ENCODE measurements at regions not wholly inside any gene's neighbourhood (a gene's known extent, or its start where the extent isn't known, plus 50 kb on each side); places are given as distances from the start of the nearest gene placed in this dataset.
A peak's percentile ranks its signal among the peaks of the same experiment; 100 is the strongest.
"Not testable (repeated sequence)": the region's sequence is repeated elsewhere in the genome, so short reads cannot be mapped to it uniquely, and the experiment has no call there.

DNA sequence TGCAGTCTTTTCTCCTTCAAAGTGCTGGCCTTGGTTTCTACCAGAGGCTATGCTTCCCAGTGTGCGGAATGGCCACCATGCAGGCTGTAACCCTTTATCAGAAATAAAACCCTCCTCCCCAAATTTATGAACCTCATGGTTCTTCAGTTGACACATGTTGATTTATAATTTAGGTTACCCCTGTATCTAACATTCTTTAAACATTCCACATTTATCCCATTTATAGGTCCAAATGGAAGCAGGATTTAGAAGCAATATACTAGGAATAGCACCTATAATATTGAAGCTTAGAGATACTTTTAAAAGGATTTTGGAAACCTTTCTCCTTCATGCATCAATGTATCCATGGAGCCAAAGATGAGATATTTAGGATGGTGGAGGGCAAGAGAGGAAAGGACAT is 438.8 kb upstream of the C16orf82 start:
- Mint-ChIP-seq H3K27ac (no peak overlapping the region), H3K27me3 (peaks cover 11 to 12% of the 10 kb centered on the region in 2 donors), H3K36me3 (peaks cover 0 to 3% of the 10 kb centered on the region in 2 donors), H3K4me1 (no peaks in the 10 kb centered on the region), H3K9me3 (peaks cover 21 to 24% of the 10 kb centered on the region in 2 donors), H3K4me3 (no peak overlapping the region)
- no peak for DNase-seq
- no peak for ATAC-seq (replicated peaks)

DNA sequence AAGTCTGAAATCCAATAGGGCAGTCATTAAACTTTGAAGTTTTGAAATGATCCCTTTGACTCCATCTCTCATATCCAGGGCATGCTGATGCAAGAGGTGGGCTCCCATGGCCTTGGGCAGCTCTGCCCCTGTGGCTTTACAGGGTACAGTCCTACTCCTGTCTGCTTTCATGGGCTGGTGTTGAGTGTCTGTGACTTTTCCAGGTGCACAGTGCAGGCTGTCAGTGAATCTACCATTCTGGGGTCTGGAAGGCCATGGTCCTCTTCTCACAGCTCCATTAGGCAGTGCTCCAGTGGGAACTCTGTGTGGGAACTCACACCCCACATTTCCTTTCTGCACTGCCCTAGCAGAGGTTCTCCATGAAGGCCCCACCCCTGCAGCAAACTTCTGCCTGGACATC is 435.4 kb upstream of the C16orf82 start:
- not testable (repeated sequence) for H3K4me1 Mint-ChIP-seq; H3K4me3 Mint-ChIP-seq; H3K27ac Mint-ChIP-seq; DNase-seq; H3K36me3 Mint-ChIP-seq; ATAC-seq (replicated peaks); H3K27me3 Mint-ChIP-seq
- peaks cover 24 to 31% of the 10 kb centered on the region in 2 donors for H3K9me3 Mint-ChIP-seq

DNA sequence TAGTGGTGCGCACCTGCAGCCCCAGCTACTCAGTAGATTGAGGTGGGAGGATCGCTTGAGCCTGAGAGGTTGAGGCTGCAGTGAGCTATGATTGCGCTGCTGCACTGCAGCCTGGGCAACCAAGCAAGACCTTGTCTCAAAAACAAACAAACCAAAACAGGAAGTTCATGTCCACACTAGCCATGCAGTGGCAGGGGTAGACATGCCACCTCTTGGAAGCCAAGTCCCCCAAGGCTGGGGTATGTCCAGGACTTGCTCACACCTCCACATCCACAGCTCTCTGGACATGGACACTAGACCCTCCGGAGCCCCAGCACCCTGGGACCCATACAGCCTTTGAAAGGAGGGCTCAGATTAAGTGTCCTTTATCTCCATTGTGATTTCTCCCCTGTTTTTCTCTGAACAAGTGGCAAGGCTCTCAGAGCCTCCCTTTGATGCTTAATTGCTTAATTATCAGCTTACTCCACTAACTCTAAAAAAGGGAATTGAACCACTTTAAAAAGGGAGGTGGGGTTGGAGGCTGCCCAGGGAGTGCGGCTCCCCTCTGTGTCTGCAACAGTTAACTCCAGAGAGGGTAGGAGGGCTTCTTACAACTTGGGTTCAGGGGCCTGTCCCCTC is 424.6 kb upstream of the C16orf82 start:
- Mint-ChIP-seq H3K4me1 (no peaks in the 10 kb centered on the region), H3K9me3 (no peaks in the 10 kb centered on the region), H3K27me3 (peaks cover 12 to 13% of the 10 kb centered on the region in 2 donors), H3K27ac (no peak overlapping the region), H3K4me3 (no peak overlapping the region), H3K36me3 (no peaks in the 10 kb centered on the region)
- DNase-seq (no peak), ATAC-seq (replicated peaks) (no peak)

DNA sequence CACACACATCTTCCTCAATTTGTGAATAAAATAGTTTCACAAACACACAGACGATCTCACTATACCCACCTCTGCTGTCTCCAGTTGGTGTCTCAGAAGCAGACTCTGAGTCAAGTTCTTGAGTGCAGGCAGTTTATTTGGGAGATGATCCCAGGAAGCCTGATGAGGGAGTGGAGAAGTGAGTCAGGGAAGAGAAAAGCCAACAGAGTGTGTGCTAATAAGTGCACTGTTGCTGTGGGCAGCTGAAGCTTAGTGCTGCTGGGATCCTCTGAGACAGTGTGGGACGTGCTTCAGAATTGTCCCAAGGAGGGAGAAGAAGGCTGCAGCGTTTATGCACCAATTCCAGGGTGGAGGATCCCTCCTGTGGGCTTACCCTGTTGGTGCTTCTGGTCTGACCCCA is 423.2 kb upstream of the C16orf82 start:
- H3K9me3 Mint-ChIP-seq: no peaks in the 10 kb centered on the region
- DNase-seq (no peak), ATAC-seq (replicated peaks) (no peak)
- H3K27ac Mint-ChIP-seq: no peak overlapping the region
- H3K27me3 Mint-ChIP-seq: peaks cover 12 to 13% of the 10 kb centered on the region in 2 donors
- no peaks in the 10 kb centered on the region for H3K36me3 Mint-ChIP-seq
- no peak overlapping the region for H3K4me3 Mint-ChIP-seq
- no peaks in the 10 kb centered on the region for H3K4me1 Mint-ChIP-seq

DNA sequence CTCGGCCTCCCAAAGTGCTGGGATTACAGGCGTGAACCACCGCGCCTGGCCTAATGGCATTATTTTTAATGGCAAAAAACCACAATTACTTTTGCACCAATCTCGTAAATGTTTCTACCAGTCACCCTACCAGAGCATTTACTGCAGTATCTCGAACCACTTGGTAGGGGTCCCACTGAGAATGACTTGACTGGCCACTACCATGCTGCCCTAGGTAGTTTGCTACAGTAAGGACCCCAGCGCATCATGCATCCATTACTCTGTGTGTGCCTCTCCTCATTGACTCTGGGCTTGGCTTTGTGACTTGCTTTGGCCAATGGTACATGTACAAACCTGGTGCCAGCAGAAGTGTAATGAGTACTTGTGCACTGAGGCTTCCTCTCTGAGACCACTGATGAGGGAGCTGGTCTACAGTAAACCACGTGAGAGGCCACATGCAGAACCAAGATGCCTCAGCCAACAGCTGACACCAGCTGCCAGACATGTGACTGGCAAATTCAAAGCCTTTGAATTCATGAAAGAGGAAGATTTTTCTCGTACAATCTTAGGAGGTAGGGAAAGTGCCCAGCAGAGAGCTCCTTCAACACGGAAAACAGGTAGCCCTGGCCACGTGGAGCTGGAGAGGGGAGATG is 421.7 kb upstream of the C16orf82 start:
- Mint-ChIP-seq H3K36me3 (no peaks in the 10 kb centered on the region), H3K9me3 (no peaks in the 10 kb centered on the region), H3K4me1 (no peaks in the 10 kb centered on the region), H3K4me3 (no peak overlapping the region), H3K27me3 (peaks cover 12 to 13% of the 10 kb centered on the region in 2 donors), H3K27ac (no peak overlapping the region)
- ATAC-seq (replicated peaks): no peak
- no peak for DNase-seq

DNA sequence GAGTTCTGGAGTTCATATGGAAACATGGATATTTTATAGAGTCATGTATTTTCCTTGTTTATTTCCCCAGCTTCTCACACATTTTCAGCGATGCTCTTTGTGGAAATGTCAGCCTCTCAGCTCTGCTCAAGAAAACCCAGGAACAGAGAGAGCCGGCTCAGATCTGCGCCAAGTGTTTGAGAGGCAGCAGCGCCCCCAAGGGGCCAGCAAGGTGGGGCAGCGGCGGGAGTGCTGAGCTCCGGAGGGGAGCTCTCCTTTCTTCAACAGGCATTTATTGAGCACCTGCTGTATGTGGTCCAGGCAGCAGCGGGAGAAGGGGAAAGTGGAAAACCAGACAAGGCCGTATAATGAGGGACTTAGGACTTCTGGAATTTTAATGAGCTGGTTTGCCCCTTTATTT is 421.1 kb upstream of the C16orf82 start:
- Mint-ChIP-seq H3K4me3 (no peak overlapping the region), H3K27me3 (peaks cover 9 to 13% of the 10 kb centered on the region in 2 donors), H3K9me3 (no peaks in the 10 kb centered on the region), H3K27ac (no peak overlapping the region), H3K36me3 (no peaks in the 10 kb centered on the region), H3K4me1 (no peaks in the 10 kb centered on the region)
- DNase-seq: no peak
- ATAC-seq (replicated peaks): peak; percentile 29 to 38

DNA sequence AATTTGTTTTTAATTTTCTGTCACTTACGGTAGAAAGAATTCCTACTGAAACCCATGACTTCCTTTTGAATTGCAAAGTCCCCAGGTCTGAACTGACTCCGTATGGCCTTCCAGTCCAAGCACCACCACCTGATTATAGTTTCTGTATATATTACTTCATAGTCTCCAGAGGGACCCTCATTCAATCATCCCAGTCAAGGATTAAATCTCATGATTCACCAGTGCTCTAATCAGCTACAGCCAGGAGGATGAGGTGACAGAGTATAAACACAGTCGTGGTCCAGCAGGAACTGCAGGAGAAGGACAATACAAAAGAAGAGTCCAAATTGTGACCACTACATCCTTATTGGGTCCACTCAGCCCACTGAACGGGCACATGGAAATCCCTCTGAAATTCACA is 418.9 kb upstream of the C16orf82 start:
- Mint-ChIP-seq H3K4me1 (peaks cover 0 to 5% of the 10 kb centered on the region in 2 donors), H3K4me3 (no peak overlapping the region), H3K27ac (no peak overlapping the region), H3K36me3 (no peaks in the 10 kb centered on the region), H3K27me3 (peaks cover 6 to 12% of the 10 kb centered on the region in 2 donors), H3K9me3 (no peaks in the 10 kb centered on the region)
- ATAC-seq (replicated peaks) (no peak), DNase-seq (no peak)

DNA sequence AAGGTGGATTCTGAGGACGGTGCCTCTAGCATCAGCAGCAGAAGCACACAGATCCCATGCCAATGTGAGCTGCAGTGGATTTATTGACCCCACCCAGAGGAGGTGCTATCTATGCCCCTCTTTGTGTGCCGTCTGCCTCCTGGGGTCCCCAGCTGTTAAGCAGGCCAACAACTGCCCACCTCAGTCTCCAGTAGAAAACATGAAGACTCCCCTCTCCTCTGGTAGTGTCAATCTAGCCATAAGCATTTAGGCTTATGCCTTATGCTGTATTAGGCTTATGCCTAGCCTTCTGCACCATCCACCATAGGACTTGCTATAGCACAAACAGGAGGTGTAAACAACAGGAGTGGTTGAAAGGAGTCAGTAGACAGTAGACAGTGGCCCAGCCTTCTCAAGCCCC is 417.9 kb upstream of the C16orf82 start:
- Mint-ChIP-seq H3K36me3 (no peaks in the 10 kb centered on the region), H3K4me3 (no peak overlapping the region), H3K9me3 (no peaks in the 10 kb centered on the region), H3K4me1 (peaks cover 0 to 5% of the 10 kb centered on the region in 2 donors), H3K27me3 (peaks cover 6 to 9% of the 10 kb centered on the region in 2 donors), H3K27ac (no peak overlapping the region)
- ATAC-seq (replicated peaks) (no peak), DNase-seq (no peak)

DNA sequence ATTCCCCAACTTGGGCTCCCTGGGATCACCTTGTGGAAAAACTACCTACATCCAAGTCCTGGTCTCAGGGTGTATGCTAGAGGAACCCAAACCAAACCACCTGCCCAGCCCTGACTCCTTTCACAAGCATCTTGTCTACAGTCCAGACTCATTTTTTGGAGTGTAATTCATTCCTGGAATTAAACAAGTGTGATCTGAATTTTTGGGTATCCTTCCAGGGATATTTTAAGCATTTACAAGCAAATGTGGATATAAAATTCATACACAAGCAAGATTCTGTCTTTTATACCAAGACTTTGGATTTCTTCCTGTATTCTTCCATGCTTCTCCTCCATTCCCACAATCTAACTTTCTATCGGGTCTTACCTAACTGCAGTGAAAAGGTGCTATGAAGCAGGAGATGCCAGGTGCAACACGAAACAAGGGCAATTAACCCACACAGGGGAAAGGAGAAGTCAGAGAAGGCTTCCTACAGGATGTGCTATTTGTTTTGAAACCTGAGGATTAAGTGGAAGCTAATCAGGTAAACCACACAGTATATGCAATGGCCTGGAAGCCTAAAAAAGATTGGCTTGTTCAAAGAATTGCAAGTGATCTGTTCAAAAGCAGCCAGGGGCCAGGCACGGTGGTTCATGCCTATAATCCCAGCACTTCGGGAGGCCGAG is 417.2 kb upstream of the C16orf82 start:
- ATAC-seq (replicated peaks) (no peak), DNase-seq (no peak)
- Mint-ChIP-seq H3K36me3 (no peaks in the 10 kb centered on the region), H3K27me3 (peaks cover 6 to 9% of the 10 kb centered on the region in 2 donors), H3K9me3 (no peaks in the 10 kb centered on the region), H3K4me1 (peaks cover 0 to 5% of the 10 kb centered on the region in 2 donors), H3K4me3 (no peak overlapping the region), H3K27ac (no peak overlapping the region)

DNA sequence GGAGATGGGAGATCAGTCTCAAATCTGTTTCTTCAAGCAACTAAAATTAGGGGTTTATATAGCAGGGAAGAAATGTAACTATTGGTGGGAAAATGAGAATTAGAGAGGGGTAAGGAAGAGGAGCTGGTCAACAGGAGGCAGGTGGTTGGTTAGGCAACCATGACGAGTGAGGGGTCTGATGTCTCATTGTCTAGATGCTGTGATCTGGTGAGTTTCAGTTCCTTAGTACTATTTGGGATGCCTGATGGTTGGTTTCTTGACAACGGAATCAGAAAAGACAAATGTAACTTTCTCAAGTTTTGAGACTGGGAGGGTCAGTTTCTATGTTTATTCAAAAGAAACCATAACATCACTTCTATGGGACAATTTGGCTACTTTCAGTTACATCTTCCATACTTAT is 415.3 kb upstream of the C16orf82 start:
- no peak overlapping the region for H3K4me3 Mint-ChIP-seq
- ATAC-seq (replicated peaks) (peak; percentile 31 to 52), DNase-seq (no peak)
- H3K9me3 Mint-ChIP-seq: peaks cover 0 to 2% of the 10 kb centered on the region in 2 donors
- H3K36me3 Mint-ChIP-seq: no peaks in the 10 kb centered on the region
- peaks cover 3 to 9% of the 10 kb centered on the region in 2 donors for H3K27me3 Mint-ChIP-seq
- H3K27ac Mint-ChIP-seq: no peak overlapping the region
- peaks cover 0 to 5% of the 10 kb centered on the region in 2 donors for H3K4me1 Mint-ChIP-seq

DNA sequence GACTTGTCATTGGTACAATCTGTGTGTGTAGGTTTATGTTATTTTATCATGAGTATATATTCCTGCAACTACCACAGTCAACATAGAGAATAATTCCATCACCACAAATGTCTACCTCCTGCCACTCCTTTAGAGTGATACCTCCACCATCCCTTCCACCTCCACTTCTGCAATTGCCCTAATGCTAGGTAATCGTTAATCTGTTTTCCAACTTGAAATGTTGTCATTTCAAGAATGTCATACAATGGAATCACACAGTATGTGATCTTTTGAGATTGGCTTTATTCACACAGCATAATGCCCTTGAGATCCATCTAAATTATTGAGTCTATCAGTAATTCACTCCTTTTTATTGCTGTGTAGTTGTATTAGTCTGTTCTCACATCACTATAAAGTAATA is 414.8 kb upstream of the C16orf82 start:
- H3K9me3 Mint-ChIP-seq: peaks cover 0 to 4% of the 10 kb centered on the region in 2 donors
- no peak for DNase-seq
- H3K27ac Mint-ChIP-seq: no peak overlapping the region
- H3K27me3 Mint-ChIP-seq: peaks cover 3 to 9% of the 10 kb centered on the region in 2 donors
- no peak overlapping the region for H3K4me3 Mint-ChIP-seq
- peaks cover 0 to 5% of the 10 kb centered on the region in 2 donors for H3K4me1 Mint-ChIP-seq
- ATAC-seq (replicated peaks): no peak
- H3K36me3 Mint-ChIP-seq: no peaks in the 10 kb centered on the region

DNA sequence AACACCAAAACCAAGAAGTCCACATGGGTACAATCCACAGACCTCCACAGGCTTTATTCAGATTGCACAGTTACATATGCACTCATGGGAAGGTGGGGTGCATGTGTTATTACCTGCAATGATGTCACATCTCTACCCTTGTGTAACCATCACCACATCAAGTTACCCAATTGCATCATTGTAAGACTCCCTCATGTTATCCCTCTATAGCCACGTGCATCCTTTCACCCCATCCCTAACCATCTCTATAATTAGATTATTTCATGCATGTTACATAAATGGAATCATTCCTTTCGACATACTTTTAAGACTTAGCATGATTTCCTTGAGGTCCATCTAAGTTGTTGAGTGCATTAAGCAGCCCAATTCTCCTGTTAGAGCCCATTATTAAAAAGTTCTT is 408.2 kb upstream of the C16orf82 start:
- Mint-ChIP-seq H3K9me3 (peaks cover 0 to 4% of the 10 kb centered on the region in 2 donors), H3K27ac (no peak overlapping the region), H3K4me1 (no peaks in the 10 kb centered on the region), H3K4me3 (no peak overlapping the region), H3K36me3 (no peaks in the 10 kb centered on the region), H3K27me3 (peaks cover 17 to 26% of the 10 kb centered on the region in 2 donors)
- ATAC-seq (replicated peaks): no peak
- DNase-seq: no peak

DNA sequence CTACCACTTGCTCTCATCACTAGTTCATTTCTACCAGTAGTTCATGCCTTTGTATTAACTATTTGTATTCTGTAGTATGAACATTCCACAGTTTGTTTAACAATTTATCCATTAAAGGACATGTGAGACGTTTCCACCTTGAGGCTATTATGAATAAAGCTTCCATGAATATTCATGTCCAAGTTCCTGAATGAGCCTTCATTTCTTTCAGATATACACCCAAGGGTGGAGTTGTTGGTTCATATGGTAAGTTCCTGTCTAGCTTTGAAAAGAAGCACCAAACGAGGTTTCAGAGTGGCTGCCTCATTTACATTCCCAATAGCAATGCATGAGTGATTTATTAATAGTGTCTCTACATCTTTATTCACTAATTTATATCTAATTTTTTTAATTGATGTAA is 407.8 kb upstream of the C16orf82 start:
- no peaks in the 10 kb centered on the region for H3K36me3 Mint-ChIP-seq
- DNase-seq (no peak), ATAC-seq (replicated peaks) (no peak)
- H3K27ac Mint-ChIP-seq: no peak overlapping the region
- no peak overlapping the region for H3K4me3 Mint-ChIP-seq
- no peaks in the 10 kb centered on the region for H3K4me1 Mint-ChIP-seq
- peaks cover 18 to 30% of the 10 kb centered on the region in 2 donors for H3K27me3 Mint-ChIP-seq
- peaks cover 0 to 4% of the 10 kb centered on the region in 2 donors for H3K9me3 Mint-ChIP-seq

DNA sequence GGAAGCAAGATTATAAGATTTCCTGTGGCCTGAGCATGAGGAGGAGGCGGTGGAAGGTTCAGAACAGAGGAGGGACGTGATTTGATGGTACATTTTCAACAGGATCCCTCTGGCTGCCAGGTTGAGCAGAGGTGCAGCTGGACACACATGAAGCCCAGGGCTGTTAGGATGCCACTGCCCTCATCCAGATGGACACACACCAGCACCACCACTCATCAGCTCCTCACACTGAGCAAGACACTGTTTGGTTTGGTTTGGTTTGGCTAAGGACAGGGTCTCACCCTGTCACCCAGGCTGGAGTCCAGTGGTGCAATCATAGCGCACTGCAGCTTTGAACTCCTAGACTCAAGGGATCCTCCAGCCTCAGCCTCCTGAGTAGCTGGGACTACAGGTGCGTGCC is 402.6 kb upstream of the C16orf82 start:
- DNase-seq: no peak
- Mint-ChIP-seq H3K36me3 (no peaks in the 10 kb centered on the region), H3K27ac (no peak overlapping the region), H3K9me3 (no peaks in the 10 kb centered on the region), H3K27me3 (peaks cover 19% of the 10 kb centered on the region in 2 donors), H3K4me1 (no peaks in the 10 kb centered on the region), H3K4me3 (no peak overlapping the region)
- no peak for ATAC-seq (replicated peaks)

All from stimulated activated naive B cell treated with anti-CD40 and anti-IgM and Interleukin-4, amounts not matched to agents 10 μg/mL and 1 μg/mL and 100 μg/mL, for 72 hours (primary cell).